HEK293 (cell line): ENCODE measurements at regions not wholly inside any gene's neighbourhood (a gene's known extent, or its start where the extent isn't known, plus 50 kb on each side); places are given as distances from the start of the nearest gene placed in this dataset.

Experiments
- BCL11B ChIP-seq: fragments of 450-650 bp; formaldehyde crosslinking; IDR thresholded peaks from 2 replicates; pipeline ENCODE4 v1.5.1; 2016; ENCODE audit warnings: low read depth, missing biosample characterization, missing genetic modification characterization
- FEZF1 ChIP-seq: fragments of 450-650 bp; formaldehyde crosslinking; IDR thresholded peaks from 2 replicates; pipeline ENCODE4 v1.5.1; 2016; ENCODE audit warnings: missing biosample characterization, missing genetic modification characterization
- GLI2 ChIP-seq: fragments of 450-650 bp; formaldehyde crosslinking; IDR thresholded peaks from 2 replicates; pipeline ENCODE4; 2017; ENCODE audit warnings: missing biosample characterization, missing genetic modification characterization, low read depth, borderline replicate concordance
- HOXC10 ChIP-seq: sonication (generic); formaldehyde crosslinking; IDR thresholded peaks from 2 replicates; pipeline ENCODE4 v1.8.1; 2023; ENCODE audit warnings: mild to moderate bottlenecking, missing genetic modification reagents
- IKZF3 ChIP-seq: fragments of 450-650 bp; IDR thresholded peaks from 2 replicates; pipeline ENCODE4 v1.5.0; 2018; ENCODE audit warnings: missing biosample characterization, mild to moderate bottlenecking, missing genetic modification characterization, moderate library complexity
- KLF9 ChIP-seq: fragments of 450-650 bp; formaldehyde crosslinking; IDR thresholded peaks from 2 replicates; pipeline ENCODE4 v1.5.1; 2016; ENCODE audit warnings: missing biosample characterization, missing genetic modification characterization, low read depth
- MZF1 ChIP-seq: fragments of 450-650 bp; formaldehyde crosslinking; IDR thresholded peaks from 2 replicates; pipeline ENCODE4 v1.5.1; 2017; ENCODE audit warnings: missing biosample characterization, missing genetic modification characterization, borderline replicate concordance
- SALL2 ChIP-seq: fragments of 450-650 bp; formaldehyde crosslinking; IDR thresholded peaks from 2 replicates; pipeline ENCODE4 v1.5.0; 2017; ENCODE audit warnings: missing biosample characterization, mild to moderate bottlenecking, missing genetic modification characterization, borderline replicate concordance
- SP3 ChIP-seq: fragments of 450-650 bp; formaldehyde crosslinking; IDR thresholded peaks from 2 replicates; pipeline ENCODE4 v1.5.1; 2016; ENCODE audit warnings: missing biosample characterization, missing genetic modification characterization
- SP7 ChIP-seq: fragments of 450-650 bp; formaldehyde crosslinking; IDR thresholded peaks from 2 replicates; pipeline ENCODE4 v1.5.1; 2016; ENCODE audit warnings: missing biosample characterization, missing genetic modification characterization
- YY1 ChIP-seq: fragments of 450-650 bp; formaldehyde crosslinking; IDR thresholded peaks from 2 replicates; pipeline ENCODE4 v1.5.1; 2018; ENCODE audit warnings: missing biosample characterization, missing genetic modification characterization
- ZBTB1 ChIP-seq: fragments of 450-650 bp; formaldehyde crosslinking; IDR thresholded peaks from 2 replicates; pipeline ENCODE4 v1.5.1; 2016; ENCODE audit warnings: missing biosample characterization, missing genetic modification characterization
- ZBTB7A ChIP-seq: fragments of 450-650 bp; formaldehyde crosslinking; IDR thresholded peaks from 2 replicates; pipeline ENCODE4 v1.5.1; 2016; ENCODE audit warnings: low read depth, missing biosample characterization, missing genetic modification characterization
- ZNF114 ChIP-seq: fragments of 450-650 bp; formaldehyde crosslinking; IDR thresholded peaks from 2 replicates; pipeline ENCODE4 v1.5.0; 2017; ENCODE audit warnings: missing biosample characterization, missing genetic modification characterization
- ZNF138 ChIP-seq: fragments of 450-650 bp; formaldehyde crosslinking; IDR thresholded peaks from 2 replicates; pipeline ENCODE4 v1.5.1; 2016; ENCODE audit warnings: missing biosample characterization, missing genetic modification characterization, borderline replicate concordance
- ZNF146 ChIP-seq: fragments of 450-650 bp; formaldehyde crosslinking; IDR thresholded peaks from 2 replicates; pipeline ENCODE4 v1.5.1; 2016; ENCODE audit warnings: missing biosample characterization, missing genetic modification characterization
- ZNF202 ChIP-seq: fragments of 450-650 bp; formaldehyde crosslinking; IDR thresholded peaks from 2 replicates; pipeline ENCODE4 v1.5.1; 2016; ENCODE audit warnings: missing biosample characterization, missing genetic modification characterization, borderline replicate concordance
- ZNF248 ChIP-seq: fragments of 450-650 bp; formaldehyde crosslinking; IDR thresholded peaks from 2 replicates; pipeline ENCODE4 v1.5.1; 2017; ENCODE audit warnings: missing biosample characterization, missing genetic modification characterization
- ZNF26 ChIP-seq: fragments of 450-650 bp; formaldehyde crosslinking; IDR thresholded peaks from 2 replicates; pipeline ENCODE4 v1.5.1; 2016; ENCODE audit warnings: missing biosample characterization, missing genetic modification characterization
- ZNF433 ChIP-seq: fragments of 450-650 bp; formaldehyde crosslinking; IDR thresholded peaks from 2 replicates; pipeline ENCODE4 v1.5.1; 2016; ENCODE audit warnings: missing biosample characterization, missing genetic modification characterization, low read depth
- ZNF521 ChIP-seq: fragments of 450-650 bp; formaldehyde crosslinking; IDR thresholded peaks from 2 replicates; pipeline ENCODE4 v1.5.1; 2017; ENCODE audit warnings: missing biosample characterization, mild to moderate bottlenecking, missing genetic modification characterization
- ZNF585B ChIP-seq: fragments of 450-650 bp; formaldehyde crosslinking; IDR thresholded peaks from 2 replicates; pipeline ENCODE4 v1.5.1; 2016; ENCODE audit warnings: missing biosample characterization, missing genetic modification characterization
- ZNF660 ChIP-seq: fragments of 450-650 bp; IDR thresholded peaks from 2 replicates; pipeline ENCODE4 v1.5.1; 2018; ENCODE audit warnings: missing biosample characterization, mild to moderate bottlenecking, missing genetic modification characterization
- ZNF791 ChIP-seq: fragments of 450-650 bp; formaldehyde crosslinking; IDR thresholded peaks from 2 replicates; pipeline ENCODE4 v1.5.1; 2016; ENCODE audit warnings: missing biosample characterization, missing genetic modification characterization
- ZSCAN5A ChIP-seq: fragments of 450-650 bp; formaldehyde crosslinking; IDR thresholded peaks from 2 replicates; pipeline ENCODE4 v1.5.1; 2016; ENCODE audit warnings: missing biosample characterization, missing genetic modification characterization
- TF ChIP-seq, protein P1 (sequence below): fragments of 450-650 bp; formaldehyde crosslinking; IDR thresholded peaks from 2 replicates; pipeline ENCODE4 v1.5.1; 2016; ENCODE audit warnings: missing biosample characterization, missing genetic modification characterization
- TF ChIP-seq, protein P2 (sequence below): fragments of 450-650 bp; formaldehyde crosslinking; IDR thresholded peaks from 2 replicates; pipeline ENCODE4 v1.5.1; 2017; ENCODE audit warnings: missing biosample characterization, missing genetic modification characterization
- TF ChIP-seq, protein P3 (sequence below): fragments of 450-650 bp; formaldehyde crosslinking; IDR thresholded peaks from 2 replicates; pipeline ENCODE4 v1.5.1; 2016; ENCODE audit warnings: missing biosample characterization, missing genetic modification characterization
- TF ChIP-seq, protein P4 (sequence below): fragments of 450-650 bp; formaldehyde crosslinking; IDR thresholded peaks from 2 replicates; pipeline ENCODE4; 2016; ENCODE audit warnings: missing biosample characterization, missing genetic modification characterization

DNA sequence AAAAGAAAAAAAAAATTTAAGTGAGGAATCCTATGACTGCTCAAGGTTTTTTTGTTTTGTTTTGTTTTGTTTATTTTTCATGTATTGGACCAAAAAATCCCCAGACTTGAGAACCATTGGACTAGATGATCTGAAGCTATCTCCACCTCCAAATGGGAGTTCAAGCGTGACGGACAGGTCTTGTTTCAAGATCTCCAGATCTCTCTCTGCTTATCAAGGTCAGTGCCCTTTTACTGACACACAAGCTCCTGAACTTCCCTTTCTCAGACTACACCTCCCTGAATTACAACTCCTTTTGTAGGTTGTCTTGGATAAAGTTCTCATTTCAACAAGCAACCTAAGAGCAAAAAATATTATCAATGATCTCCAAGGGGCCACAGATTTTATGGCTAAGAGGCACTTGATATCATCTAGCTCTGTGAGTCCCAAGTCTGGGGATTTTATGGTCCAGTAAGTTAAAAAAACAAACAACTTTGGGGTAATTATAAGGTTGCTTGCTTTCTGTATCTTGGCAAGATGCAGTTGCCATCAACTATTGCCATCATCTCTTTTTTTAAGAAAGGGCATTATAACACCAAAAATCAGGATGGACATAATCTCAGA, 396.0 kb upstream of the ATP5MC3 start (continued):
- TF ChIP-seq BCL11B (tag by site-specific recombination) (no peak), HOXC10 (CRISPR knock-in tag) (no peak), ZNF585B (no peak), ZBTB7A (tag by site-specific recombination) (no peak), KLF9 (tag by site-specific recombination) (no peak), ZNF248 (tag by site-specific recombination) (no peak), SP3 (no peak), ZNF202 (no peak), SALL2 (tag by site-specific recombination) (no peak), ZNF791 (tag by site-specific recombination) (no peak), ZNF114 (no peak), SP7 (tag by site-specific recombination) (peak; percentile 95), MZF1 (peak; percentile 93), ZNF660 (tag by site-specific recombination) (no peak), ZNF138 (tag by site-specific recombination) (no peak), IKZF3 (tag by site-specific recombination) (peak; percentile 56; the same call in 1 of the 2 replicates), ZNF433 (tag by site-specific recombination) (no peak), ZSCAN5A (tag by site-specific recombination) (no peak), ZNF26 (no peak), ZBTB1 (tag by site-specific recombination) (no peak), ZNF521 (tag by site-specific recombination) (no peak), GLI2 (tag by site-specific recombination) (no peak), YY1 (tag by site-specific recombination) (no peak), FEZF1 (tag by site-specific recombination) (peak; percentile 70), ZNF146 (tag by site-specific recombination) (no peak)
- TF ChIP-seq, protein P1, sequence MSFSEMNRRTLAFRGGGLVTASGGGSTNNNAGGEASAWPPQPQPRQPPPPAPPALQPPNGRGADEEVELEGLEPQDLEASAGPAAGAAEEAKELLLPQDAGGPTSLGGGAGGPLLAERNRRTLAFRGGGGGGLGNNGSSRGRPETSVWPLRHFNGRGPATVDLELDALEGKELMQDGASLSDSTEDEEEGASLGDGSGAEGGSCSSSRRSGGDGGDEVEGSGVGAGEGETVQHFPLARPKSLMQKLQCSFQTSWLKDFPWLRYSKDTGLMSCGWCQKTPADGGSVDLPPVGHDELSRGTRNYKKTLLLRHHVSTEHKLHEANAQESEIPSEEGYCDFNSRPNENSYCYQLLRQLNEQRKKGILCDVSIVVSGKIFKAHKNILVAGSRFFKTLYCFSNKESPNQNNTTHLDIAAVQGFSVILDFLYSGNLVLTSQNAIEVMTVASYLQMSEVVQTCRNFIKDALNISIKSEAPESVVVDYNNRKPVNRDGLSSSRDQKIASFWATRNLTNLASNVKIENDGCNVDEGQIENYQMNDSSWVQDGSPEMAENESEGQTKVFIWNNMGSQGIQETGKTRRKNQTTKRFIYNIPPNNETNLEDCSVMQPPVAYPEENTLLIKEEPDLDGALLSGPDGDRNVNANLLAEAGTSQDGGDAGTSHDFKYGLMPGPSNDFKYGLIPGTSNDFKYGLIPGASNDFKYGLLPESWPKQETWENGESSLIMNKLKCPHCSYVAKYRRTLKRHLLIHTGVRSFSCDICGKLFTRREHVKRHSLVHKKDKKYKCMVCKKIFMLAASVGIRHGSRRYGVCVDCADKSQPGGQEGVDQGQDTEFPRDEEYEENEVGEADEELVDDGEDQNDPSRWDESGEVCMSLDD (tag by site-specific recombination), result no peak
- TF ChIP-seq, protein P2, sequence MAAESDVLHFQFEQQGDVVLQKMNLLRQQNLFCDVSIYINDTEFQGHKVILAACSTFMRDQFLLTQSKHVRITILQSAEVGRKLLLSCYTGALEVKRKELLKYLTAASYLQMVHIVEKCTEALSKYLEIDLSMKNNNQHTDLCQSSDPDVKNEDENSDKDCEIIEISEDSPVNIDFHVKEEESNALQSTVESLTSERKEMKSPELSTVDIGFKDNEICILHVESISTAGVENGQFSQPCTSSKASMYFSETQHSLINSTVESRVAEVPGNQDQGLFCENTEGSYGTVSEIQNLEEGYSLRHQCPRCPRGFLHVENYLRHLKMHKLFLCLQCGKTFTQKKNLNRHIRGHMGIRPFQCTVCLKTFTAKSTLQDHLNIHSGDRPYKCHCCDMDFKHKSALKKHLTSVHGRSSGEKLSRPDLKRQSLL (tag by site-specific recombination), result no peak
- TF ChIP-seq, protein P3, sequence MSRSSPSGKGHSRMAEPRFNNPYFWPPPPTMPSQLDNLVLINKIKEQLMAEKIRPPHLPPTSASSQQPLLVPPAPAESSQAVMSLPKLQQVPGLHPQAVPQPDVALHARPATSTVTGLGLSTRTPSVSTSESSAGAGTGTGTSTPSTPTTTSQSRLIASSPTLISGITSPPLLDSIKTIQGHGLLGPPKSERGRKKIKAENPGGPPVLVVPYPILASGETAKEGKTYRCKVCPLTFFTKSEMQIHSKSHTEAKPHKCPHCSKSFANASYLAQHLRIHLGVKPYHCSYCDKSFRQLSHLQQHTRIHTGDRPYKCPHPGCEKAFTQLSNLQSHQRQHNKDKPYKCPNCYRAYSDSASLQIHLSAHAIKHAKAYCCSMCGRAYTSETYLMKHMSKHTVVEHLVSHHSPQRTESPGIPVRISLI, result no peak
- TF ChIP-seq, protein P4, sequence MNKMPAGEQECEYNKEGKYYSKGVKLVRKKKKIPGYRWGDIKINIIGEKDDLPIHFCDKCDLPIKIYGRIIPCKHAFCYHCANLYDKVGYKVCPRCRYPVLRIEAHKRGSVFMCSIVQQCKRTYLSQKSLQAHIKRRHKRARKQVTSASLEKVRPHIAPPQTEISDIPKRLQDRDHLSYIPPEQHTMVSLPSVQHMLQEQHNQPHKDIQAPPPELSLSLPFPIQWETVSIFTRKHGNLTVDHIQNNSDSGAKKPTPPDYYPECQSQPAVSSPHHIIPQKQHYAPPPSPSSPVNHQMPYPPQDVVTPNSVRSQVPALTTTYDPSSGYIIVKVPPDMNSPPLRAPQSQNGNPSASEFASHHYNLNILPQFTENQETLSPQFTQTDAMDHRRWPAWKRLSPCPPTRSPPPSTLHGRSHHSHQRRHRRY (tag by site-specific recombination), result no peak
